OCI-LY3 (cell line): ENCODE measurements at regions not wholly inside any gene's neighbourhood (a gene's known extent, or its start where the extent isn't known, plus 50 kb on each side); places are given as distances from the start of the nearest gene placed in this dataset.

Source experiments
- EZH2phosphoT487 ChIP-seq: fragments of 200-600 bp; shearing (Covaris generic); IDR thresholded peaks from 2 replicates; pipeline ENCODE4 v1.6.1; 2018; ENCODE audit warnings: antibody characterized with exemption, mixed run types, low read depth
- TF ChIP-seq, protein P1 (sequence below): fragments of 200-600, 300-600 bp; sonication (generic); IDR thresholded peaks from 2 replicates; pipeline ENCODE4 v1.5.1; 2014; ENCODE audit warnings: antibody characterized with exemption, low read length, low read depth

DNA sequence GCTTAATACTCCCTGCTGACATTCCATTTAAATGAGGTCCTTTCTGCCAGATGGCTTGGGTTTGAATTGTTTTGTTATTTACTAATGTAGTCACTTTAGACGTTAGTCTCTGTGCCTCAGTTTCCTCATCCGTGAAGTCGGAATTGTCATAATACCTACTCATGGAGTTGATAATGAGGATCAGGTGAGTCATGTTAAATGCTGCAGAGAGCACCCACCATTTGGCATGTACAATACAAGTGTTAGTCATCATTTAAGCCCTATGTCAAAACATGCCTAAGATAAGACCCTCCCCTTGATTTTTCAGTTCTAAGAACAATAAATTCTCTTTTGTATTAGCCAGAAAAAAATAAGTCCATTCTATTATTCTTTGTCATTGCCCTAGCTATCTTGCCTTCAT lies 534.8 kb upstream of the HTR2C start:
- TF ChIP-seq, protein P1, sequence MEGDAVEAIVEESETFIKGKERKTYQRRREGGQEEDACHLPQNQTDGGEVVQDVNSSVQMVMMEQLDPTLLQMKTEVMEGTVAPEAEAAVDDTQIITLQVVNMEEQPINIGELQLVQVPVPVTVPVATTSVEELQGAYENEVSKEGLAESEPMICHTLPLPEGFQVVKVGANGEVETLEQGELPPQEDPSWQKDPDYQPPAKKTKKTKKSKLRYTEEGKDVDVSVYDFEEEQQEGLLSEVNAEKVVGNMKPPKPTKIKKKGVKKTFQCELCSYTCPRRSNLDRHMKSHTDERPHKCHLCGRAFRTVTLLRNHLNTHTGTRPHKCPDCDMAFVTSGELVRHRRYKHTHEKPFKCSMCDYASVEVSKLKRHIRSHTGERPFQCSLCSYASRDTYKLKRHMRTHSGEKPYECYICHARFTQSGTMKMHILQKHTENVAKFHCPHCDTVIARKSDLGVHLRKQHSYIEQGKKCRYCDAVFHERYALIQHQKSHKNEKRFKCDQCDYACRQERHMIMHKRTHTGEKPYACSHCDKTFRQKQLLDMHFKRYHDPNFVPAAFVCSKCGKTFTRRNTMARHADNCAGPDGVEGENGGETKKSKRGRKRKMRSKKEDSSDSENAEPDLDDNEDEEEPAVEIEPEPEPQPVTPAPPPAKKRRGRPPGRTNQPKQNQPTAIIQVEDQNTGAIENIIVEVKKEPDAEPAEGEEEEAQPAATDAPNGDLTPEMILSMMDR = no peak
- TF ChIP-seq EZH2phosphoT487 = no peak
